ENCODE measurements at regions not wholly inside any gene's neighbourhood (a gene's known extent, or its start where the extent isn't known, plus 50 kb on each side); places are given as distances from the start of the nearest gene placed in this dataset.
"Not testable (repeated sequence)": the region's sequence is repeated elsewhere in the genome, so short reads cannot be mapped to it uniquely, and the experiment has no call there.

GRCh38 chr5:110872200-110872599 is 133.4 kb downstream of the SLC25A46 start:
- no peak for DNase-seq (ENCODE audit: low read depth)

- DNase-seq (ENCODE audit: low read depth), result no peak
Observed at GRCh38 chr5:110872963-110873362, 134.2 kb downstream of the SLC25A46 start.

- no peak for DNase-seq (ENCODE audit: low read depth)
Observed at GRCh38 chr5:110873773-110874437, 135.1 kb downstream of the SLC25A46 start.

- DNase-seq (ENCODE audit: low read depth), result not testable (repeated sequence)
Observed at GRCh38 chr5:110875115-110875514, 136.3 kb downstream of the SLC25A46 start.

- DNase-seq (ENCODE audit: low read depth), result no peak
Observed at GRCh38 chr5:110878115-110878514, 139.3 kb downstream of the SLC25A46 start.

GRCh38 chr5:110879675-110880074 is 140.9 kb downstream of the SLC25A46 start:
- DNase-seq (ENCODE audit: low read depth), result no peak

- DNase-seq (ENCODE audit: low read depth), result peak; percentile 48
Observed at GRCh38 chr5:110880413-110880812, 141.6 kb downstream of the SLC25A46 start.

- peak; percentile 23 for DNase-seq (ENCODE audit: low read depth)
Observed at GRCh38 chr5:110884005-110884404, 145.2 kb downstream of the SLC25A46 start.

GRCh38 chr5:110887170-110887569 is 148.4 kb downstream of the SLC25A46 start:
- DNase-seq (ENCODE audit: low read depth), result not testable (repeated sequence)

- DNase-seq (ENCODE audit: low read depth), result not testable (repeated sequence)
Observed at GRCh38 chr5:110893854-110894483, 155.2 kb downstream of the SLC25A46 start.

- no peak for DNase-seq (ENCODE audit: low read depth)
Observed at GRCh38 chr5:110894805-110895204, 156.0 kb downstream of the SLC25A46 start.

- DNase-seq (ENCODE audit: low read depth), result peak; percentile 40
Observed at GRCh38 chr5:110896901-110897300, 158.1 kb downstream of the SLC25A46 start.

GRCh38 chr5:110899566-110900412 is 161.0 kb downstream of the SLC25A46 start:
- DNase-seq (ENCODE audit: low read depth), result peak; percentile 57

- peak; percentile 90 for DNase-seq (ENCODE audit: low read depth)
Observed at GRCh38 chr5:110900829-110901228, 162.0 kb downstream of the SLC25A46 start.

- DNase-seq (ENCODE audit: low read depth), result no peak
Observed at GRCh38 chr5:110903966-110904365, 165.2 kb downstream of the SLC25A46 start.

GRCh38 chr5:110908848-110909247 is 162.7 kb upstream of the TSLP start:
- no peak for DNase-seq (ENCODE audit: low read depth)

GRCh38 chr5:110909415-110909814 is 162.1 kb upstream of the TSLP start:
- no peak for DNase-seq (ENCODE audit: low read depth)

GRCh38 chr5:110909950-110910349 is 161.6 kb upstream of the TSLP start:
- DNase-seq (ENCODE audit: low read depth), result no peak

- no peak for DNase-seq (ENCODE audit: low read depth)
Observed at GRCh38 chr5:110913221-110913620, 158.3 kb upstream of the TSLP start.

- peak; percentile 82 for DNase-seq (ENCODE audit: low read depth)
Observed at GRCh38 chr5:110916381-110917049, 155.0 kb upstream of the TSLP start.

- DNase-seq (ENCODE audit: low read depth), result no peak
Observed at GRCh38 chr5:110917161-110917875, 154.2 kb upstream of the TSLP start.

- DNase-seq (ENCODE audit: low read depth), result no peak
Observed at GRCh38 chr5:110918683-110919082, 152.8 kb upstream of the TSLP start.
